Neural crest cell (in vitro differentiated cells): ENCODE measurements at regions not wholly inside any gene's neighbourhood (a gene's known extent, or its start where the extent isn't known, plus 50 kb on each side); places are given as distances from the start of the nearest gene placed in this dataset.

Experiments
- DNase-seq: peaks from one replicate; pipeline ENCODE4 v3.0.0; 2021; ENCODE audit warnings: low read depth, mixed read lengths, low spot score
- H3K27ac Mint-ChIP-seq: one replicate; pipeline ENCODE4 v1.8.0; 2021; ENCODE audit warnings: mild to moderate bottlenecking, mixed read lengths; ENCODE audit not compliant: unreplicated experiment
- H3K27me3 Mint-ChIP-seq: 2 replicates; pipeline ENCODE4 v1.8.0; 2021; ENCODE audit warnings: low read depth, mild to moderate bottlenecking, mixed read lengths
- H3K36me3 Mint-ChIP-seq: 2 replicates; pipeline ENCODE4 v1.8.0; 2021; ENCODE audit warnings: low read depth, mild to moderate bottlenecking, mixed read lengths
- H3K4me1 Mint-ChIP-seq: 2 replicates; pipeline ENCODE4 v1.8.0; 2021; ENCODE audit warnings: mixed read lengths
- H3K4me3 Mint-ChIP-seq: one replicate; pipeline ENCODE4 v1.8.0; 2021; ENCODE audit warnings: mild to moderate bottlenecking, mixed read lengths
- H3K9me3 Mint-ChIP-seq: 2 replicates; pipeline ENCODE4 v1.8.0; 2021; ENCODE audit warnings: mixed read lengths
- TF ChIP-seq, protein P1 (sequence below): fragments of 200-600 bp; sonication (generic); conservative IDR thresholded peaks from 2 replicates; pipeline ENCODE4 v1.5.0; 2021; ENCODE audit warnings: antibody characterized with exemption, mild to moderate bottlenecking

DNA sequence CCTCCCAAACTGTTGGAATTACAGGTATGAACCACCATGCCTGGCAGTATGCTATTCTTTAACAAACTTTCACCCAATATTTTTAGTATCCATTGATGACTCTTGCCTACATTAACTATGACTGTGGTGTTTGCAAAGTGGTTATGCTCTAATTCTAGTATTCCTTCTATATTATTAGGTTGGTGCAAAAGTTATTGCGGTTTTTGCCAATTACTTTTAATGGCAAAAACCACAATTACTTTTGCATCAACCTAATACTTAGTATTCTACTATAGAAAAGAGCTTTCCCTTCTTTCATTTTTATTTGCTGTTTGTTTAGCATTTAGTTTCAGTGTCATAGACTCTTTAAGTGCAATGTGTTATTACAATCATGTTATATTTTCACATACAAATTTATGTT lies 760.6 kb downstream of the NR2F2 start:
- Mint-ChIP-seq H3K4me1 (peaks cover 12% of the 10 kb centered on the region), H3K9me3 (no peaks in the 10 kb centered on the region), H3K4me3 (no peak overlapping the region), H3K27ac (no peak overlapping the region), H3K36me3 (no peaks in the 10 kb centered on the region), H3K27me3 (peaks cover 10% of the 10 kb centered on the region)
- no peak for DNase-seq
- TF ChIP-seq, protein P1, sequence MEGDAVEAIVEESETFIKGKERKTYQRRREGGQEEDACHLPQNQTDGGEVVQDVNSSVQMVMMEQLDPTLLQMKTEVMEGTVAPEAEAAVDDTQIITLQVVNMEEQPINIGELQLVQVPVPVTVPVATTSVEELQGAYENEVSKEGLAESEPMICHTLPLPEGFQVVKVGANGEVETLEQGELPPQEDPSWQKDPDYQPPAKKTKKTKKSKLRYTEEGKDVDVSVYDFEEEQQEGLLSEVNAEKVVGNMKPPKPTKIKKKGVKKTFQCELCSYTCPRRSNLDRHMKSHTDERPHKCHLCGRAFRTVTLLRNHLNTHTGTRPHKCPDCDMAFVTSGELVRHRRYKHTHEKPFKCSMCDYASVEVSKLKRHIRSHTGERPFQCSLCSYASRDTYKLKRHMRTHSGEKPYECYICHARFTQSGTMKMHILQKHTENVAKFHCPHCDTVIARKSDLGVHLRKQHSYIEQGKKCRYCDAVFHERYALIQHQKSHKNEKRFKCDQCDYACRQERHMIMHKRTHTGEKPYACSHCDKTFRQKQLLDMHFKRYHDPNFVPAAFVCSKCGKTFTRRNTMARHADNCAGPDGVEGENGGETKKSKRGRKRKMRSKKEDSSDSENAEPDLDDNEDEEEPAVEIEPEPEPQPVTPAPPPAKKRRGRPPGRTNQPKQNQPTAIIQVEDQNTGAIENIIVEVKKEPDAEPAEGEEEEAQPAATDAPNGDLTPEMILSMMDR: no peak

DNA sequence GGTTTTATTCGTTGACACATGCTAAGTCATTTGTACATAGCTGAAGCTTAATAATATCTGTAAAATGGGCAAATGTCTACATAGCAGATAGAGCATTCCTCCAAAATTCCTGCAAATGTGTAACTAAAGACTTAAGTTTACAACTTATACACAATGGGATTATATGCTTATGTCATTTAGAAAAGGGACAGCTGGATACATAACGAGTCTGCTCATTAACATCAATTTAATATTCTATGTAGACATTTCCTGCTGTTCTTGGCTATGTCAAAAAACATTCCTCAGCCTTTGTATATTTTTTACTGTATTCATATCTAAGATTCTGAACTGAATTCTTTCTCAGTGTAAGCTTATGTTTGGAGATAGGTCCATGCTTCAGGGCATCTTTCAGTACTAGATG lies 762.2 kb downstream of the NR2F2 start:
- Mint-ChIP-seq H3K27me3 (no peaks in the 10 kb centered on the region), H3K9me3 (peaks cover 2% of the 10 kb centered on the region), H3K4me1 (peaks cover 9% of the 10 kb centered on the region), H3K27ac (no peak overlapping the region), H3K4me3 (no peak overlapping the region), H3K36me3 (no peaks in the 10 kb centered on the region)
- DNase-seq: no peak
- TF ChIP-seq, protein P1: no peak

DNA sequence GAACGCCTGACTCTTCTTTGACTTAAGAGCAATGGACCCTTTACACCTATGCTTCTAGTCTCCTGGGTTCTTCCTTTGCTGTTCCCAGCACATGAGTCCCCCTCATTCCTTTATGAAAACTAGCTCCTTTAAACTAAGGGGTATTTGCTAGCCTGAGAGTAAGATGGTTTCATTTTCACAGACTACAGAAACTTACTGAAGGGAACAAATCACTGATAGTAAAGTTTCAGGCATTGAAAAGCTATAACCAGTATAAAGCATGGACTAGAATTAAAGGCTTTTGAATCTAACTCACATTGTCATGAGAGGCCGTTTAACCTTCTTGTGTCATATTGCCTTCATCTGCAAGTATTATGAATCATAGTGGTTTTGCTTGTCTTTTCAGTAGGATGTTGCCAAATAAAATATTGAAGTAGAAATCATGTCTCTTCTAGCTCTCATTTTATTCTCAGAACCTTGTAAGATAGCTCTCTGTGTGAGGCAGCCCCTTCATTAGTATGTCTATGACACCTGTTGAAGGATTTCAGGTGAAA lies 765.9 kb downstream of the NR2F2 start:
- Mint-ChIP-seq H3K27ac (no peak overlapping the region), H3K36me3 (peaks cover 4% of the 10 kb centered on the region), H3K4me1 (no peaks in the 10 kb centered on the region), H3K4me3 (no peak overlapping the region), H3K27me3 (no peaks in the 10 kb centered on the region), H3K9me3 (peaks cover 7% of the 10 kb centered on the region)
- DNase-seq: no peak
- TF ChIP-seq, protein P1: no peak

DNA sequence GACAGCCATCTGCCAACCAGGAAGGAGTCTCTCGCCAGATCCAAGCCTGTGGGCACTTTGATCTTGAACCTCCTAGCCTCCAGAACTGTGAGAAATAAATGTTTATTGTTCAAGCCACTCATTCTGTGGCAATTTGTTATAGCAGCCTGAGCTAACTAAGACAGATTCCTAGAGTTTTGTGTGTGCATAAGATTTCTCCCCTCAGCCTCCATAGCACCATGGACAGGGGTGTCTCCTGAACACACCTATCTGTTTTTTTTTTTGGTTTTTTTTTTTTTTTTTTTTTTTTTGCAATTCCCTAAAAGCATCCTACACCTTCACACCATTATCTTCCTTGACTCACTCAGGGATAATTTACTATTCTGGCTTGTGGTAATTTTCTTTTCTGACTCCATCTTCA lies 768.5 kb downstream of the NR2F2 start:
- no peak overlapping the region for H3K27ac Mint-ChIP-seq
- DNase-seq: no peak
- peaks cover 4% of the 10 kb centered on the region for H3K36me3 Mint-ChIP-seq
- H3K4me3 Mint-ChIP-seq: no peak overlapping the region
- no peaks in the 10 kb centered on the region for H3K4me1 Mint-ChIP-seq
- H3K9me3 Mint-ChIP-seq: peaks cover 7% of the 10 kb centered on the region
- TF ChIP-seq, protein P1: no peak
- no peaks in the 10 kb centered on the region for H3K27me3 Mint-ChIP-seq

DNA sequence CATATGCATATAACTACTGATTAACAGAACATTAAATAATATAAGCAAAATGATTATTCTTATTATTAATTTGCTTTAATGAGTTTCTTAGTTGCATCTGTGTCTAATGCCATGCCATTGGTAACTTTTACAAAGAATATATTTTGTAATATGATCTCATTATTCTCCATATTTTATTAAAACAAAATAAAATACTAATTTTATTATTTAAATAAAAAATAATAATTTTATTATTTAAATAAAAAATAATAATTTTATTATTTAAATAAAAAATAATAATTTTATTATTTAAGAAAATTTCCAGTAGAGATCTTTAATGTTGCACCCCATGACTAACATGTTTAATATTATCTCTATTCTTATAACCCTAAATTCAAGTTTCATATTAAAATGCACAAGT lies 771.1 kb downstream of the NR2F2 start:
- Mint-ChIP-seq H3K36me3 (peaks cover 4% of the 10 kb centered on the region), H3K4me1 (no peaks in the 10 kb centered on the region), H3K9me3 (peaks cover 14% of the 10 kb centered on the region), H3K4me3 (no peak overlapping the region), H3K27me3 (no peaks in the 10 kb centered on the region), H3K27ac (no peak overlapping the region)
- DNase-seq: no peak
- TF ChIP-seq, protein P1: no peak
